ENCODE measurements at regions not wholly inside any gene's neighbourhood (a gene's known extent, or its start where the extent isn't known, plus 50 kb on each side); places are given as distances from the start of the nearest gene placed in this dataset.

GRCh38 chr13:39963612-39964011, 308.1 kb downstream of the COG6 start:
- TF ChIP-seq CTCF (IDR thresholded peaks at IDR 0.05 in 2 of 3, conservative IDR thresholded peaks at IDR 0.05 in 1 of 3; ENCODE audit: control insufficient read depth in 2 of 3, extremely low read depth in 1 of 3, insufficient read depth in 1 of 3, low read depth in 3 of 3, low read length in 3 of 3) (no peak), YY1 (IDR thresholded peaks at IDR 0.05; ENCODE audit: low read depth, low read length) (no peak), MTA2 (IDR thresholded peaks at IDR 0.05; ENCODE audit: low read depth) (no peak), POLR2A (IDR thresholded peaks at IDR 0.05; ENCODE audit: low read depth, low read length) (no peak), PBX3 (IDR thresholded peaks at IDR 0.05; ENCODE audit: insufficient replicate concordance, low read depth, low read length) (no peak), MYC (IDR thresholded peaks at IDR 0.05; ENCODE audit: insufficient read depth, insufficient read length, insufficient replicate concordance, low read length, severe bottlenecking) (no peak)
